HepG2 (cell line): ENCODE measurements at regions not wholly inside any gene's neighbourhood (a gene's known extent, or its start where the extent isn't known, plus 50 kb on each side); places are given as distances from the start of the nearest gene placed in this dataset.

ENCODE experiments used
- ATAC-seq: fragments of 200-7000 bp; cut with Tn5 transposase; 3 replicates; pipeline ENCODE4 v1.9.1; 2020; ENCODE audit warnings: mild to moderate bottlenecking, moderate library complexity
- BruUV-seq: library from RNA; stranded (reverse); fragments of 400-500 nt; replicated peaks from 2 replicates; lab custom pipeline; 2021; lab: Mats Ljungman, UMichigan
- CTCF ChIA-PET: fragments of 300-600 bp; formaldehyde crosslinking; extraction: SDS; loops from one replicate; lab custom pipeline; 2021; ENCODE audit warnings: low total read pairs, inconsistent platforms, low intra/inter-chr PET ratio; lab: Yijun Ruan, JAX
- POLR2A ChIA-PET: fragments of 350-600 bp; sonication (Branson Sonifier 250); formaldehyde crosslinking; loops from one replicate; lab custom pipeline; 2020; ENCODE audit warnings: antibody characterized with exemption, inconsistent platforms; lab: Yijun Ruan, JAX
- DNase-seq: peaks from one replicate; pipeline ENCODE4 v3.0.0-alpha.2; 2015; ENCODE audit warnings: low spot score
- FAIRE-seq: peaks from 3 replicates; lab custom pipeline; 2011; peaks lifted over from hg19 to GRCh38; lab: Jason Lieb, UNC
- H2AFZ ChIP-seq: one replicate; pipeline ENCODE4 v1.6.1; 2011; ENCODE audit warnings: low read length, inconsistent platforms
- H3K27ac ChIP-seq: fragments of 300-600 bp; 3 replicates; pipeline ENCODE4 v1.8.0; 2011; ENCODE audit warnings: mixed run types, mild to moderate bottlenecking, mixed read lengths, low read length, inconsistent platforms; ENCODE audit not compliant: insufficient read depth; ENCODE audit errors: extremely low read length
- H3K27me3 ChIP-seq, 2 experiments: fragments of 200-600 bp in 1 of 2; 2 replicates in 1 of 2; 3 replicates in 1 of 2; pipeline versions ENCODE4 v1.6.0 to v1.8.0; 2011; ENCODE audit warnings: low read length in 2 of 2, mild to moderate bottlenecking in 2 of 2, moderate library complexity in 2 of 2, inconsistent platforms in 1 of 2; ENCODE audit not compliant: insufficient read depth in 2 of 2, control insufficient read depth in 1 of 2
- H3K36me3 ChIP-seq, 2 experiments: fragments of 200-600 bp in 1 of 2; replicated peaks in 1 of 2; 2 replicates in 1 of 2; 3 replicates in 1 of 2; pipeline versions ENCODE4 v1.5.1 to v1.8.0; 2011; ENCODE audit warnings: low read length in 2 of 2, inconsistent platforms in 1 of 2; ENCODE audit not compliant: insufficient read depth in 2 of 2, control insufficient read depth in 1 of 2
- H3K4me1 ChIP-seq: 2 replicates; pipeline ENCODE4 v1.5.1; 2012; ENCODE audit warnings: low read length, inconsistent platforms; ENCODE audit not compliant: insufficient read depth
- H3K4me2 ChIP-seq: 2 replicates; pipeline ENCODE4 v1.6.0; 2011; ENCODE audit warnings: low read depth, low read length, inconsistent platforms
- H3K4me3 ChIP-seq, 3 experiments: fragments of 200-600 bp in 1 of 3; sonication (generic), shearing (Covaris generic) in 1 of 3; replicated peaks in 1 of 3; 2 replicates each; pipeline ENCODE4 v1.5.1; 2011 to 2016; ENCODE audit warnings: low read length in 3 of 3, inconsistent platforms in 2 of 3, low read depth in 2 of 3, mild to moderate bottlenecking in 2 of 3, control low read depth in 1 of 3, mixed read lengths in 1 of 3; ENCODE audit not compliant: insufficient read depth in 1 of 3
- H3K79me2 ChIP-seq: one replicate; pipeline ENCODE4 v1.6.1; 2011; ENCODE audit warnings: low read length, inconsistent platforms; ENCODE audit not compliant: insufficient read depth
- H3K9ac ChIP-seq: 2 replicates; pipeline ENCODE4 v1.6.0; 2011; ENCODE audit warnings: mild to moderate bottlenecking, low read depth, low read length, inconsistent platforms; ENCODE audit not compliant: insufficient read depth
- H3K9me3 ChIP-seq: 2 replicates; pipeline ENCODE4 v1.5.1; 2012; ENCODE audit warnings: mild to moderate bottlenecking, low read length
- H4K20me1 ChIP-seq: 2 replicates; pipeline ENCODE4 v1.6.0; 2011; ENCODE audit warnings: inconsistent platforms, mild to moderate bottlenecking, low read length, moderate library complexity; ENCODE audit not compliant: insufficient read depth
- CAMTA2 ChIP-seq: sonication (generic); formaldehyde crosslinking; IDR thresholded peaks from 2 replicates; pipeline ENCODE4 v1.4.0; 2020; ENCODE audit warnings: mild to moderate bottlenecking, missing genetic modification reagents, borderline replicate concordance
- NFATC3 ChIP-seq: sonication (generic); formaldehyde crosslinking; IDR thresholded peaks from 2 replicates; pipeline ENCODE4 v1.5.1; 2020; ENCODE audit warnings: mild to moderate bottlenecking, missing genetic modification reagents
- SIX1 ChIP-seq: sonication (generic); formaldehyde crosslinking; IDR thresholded peaks from 2 replicates; pipeline ENCODE4 v1.4.0; 2020; ENCODE audit warnings: missing genetic modification reagents, borderline replicate concordance
- SYNCRIP ChIP-seq: fragments of 200-400 bp; formaldehyde crosslinking; IDR thresholded peaks from 2 replicates; pipeline ENCODE4 v1.6.1; 2018; ENCODE audit warnings: mild to moderate bottlenecking, low read depth, low read length; ENCODE audit not compliant: insufficient read depth
- ZNF281 ChIP-seq: sonication (generic); formaldehyde crosslinking; IDR thresholded peaks from 2 replicates; pipeline ENCODE4 v1.4.0; 2020; ENCODE audit warnings: missing genetic modification reagents, borderline replicate concordance
- ZNF503 ChIP-seq: sonication (generic); formaldehyde crosslinking; IDR thresholded peaks from 2 replicates; pipeline ENCODE4 v1.4.0; 2020; ENCODE audit warnings: missing genetic modification reagents
- ZNF513 ChIP-seq: sonication (generic); formaldehyde crosslinking; conservative IDR thresholded peaks from 2 replicates; pipeline ENCODE4 v1.5.0; 2020; ENCODE audit warnings: missing genetic modification reagents
- ZNF543 ChIP-seq: sonication (generic); formaldehyde crosslinking; IDR thresholded peaks from 2 replicates; pipeline ENCODE4 v1.4.0; 2020; ENCODE audit warnings: mild to moderate bottlenecking, missing genetic modification reagents
- ZNF615 ChIP-seq: sonication (generic); formaldehyde crosslinking; IDR thresholded peaks from 2 replicates; pipeline ENCODE4 v1.5.0; 2020; ENCODE audit warnings: mild to moderate bottlenecking, missing genetic modification reagents, borderline replicate concordance
- ZNF639 ChIP-seq: conservative IDR thresholded peaks from 2 replicates; pipeline ENCODE4 v1.6.1; 2018; ENCODE audit warnings: missing genetic modification reagents
- ZNF788 ChIP-seq: sonication (generic); formaldehyde crosslinking; IDR thresholded peaks from 2 replicates; pipeline ENCODE4 v1.5.0; 2020; ENCODE audit warnings: mild to moderate bottlenecking, missing genetic modification reagents, borderline replicate concordance
- WGBS: methylation state at CpG from one replicate; pipeline ENCODE4 v1.1.6; 2017; ENCODE audit warnings: low lambda C conversion rate; 5-methylcytosine and 5-hydroxymethylcytosine counted together
- in situ Hi-C: cut with HindIII; loops from 2 replicates; pipeline ENCODE4 v1.10.0; 2017; ENCODE audit warnings: low pct_unique_long_range_greater_than_20kb; ENCODE audit not compliant: extremely low pct_ligation_motif_present
- intact Hi-C: fragments of 100-400 bp; cut with micrococcal nuclease; formaldehyde crosslinking; loops from one replicate; pipeline ENCODE4 v1.10.0; 2022; ENCODE audit not compliant: unreplicated experiment

- Histone ChIP-seq H3K4me2 (no peak overlapping the region), H3K36me3 (no peaks in the 10 kb centered on the region), H3K9me3 (no peaks in the 10 kb centered on the region), H2AFZ (no peak overlapping the region), H3K27me3 (peaks cover 0 to 7% of the 10 kb centered on the region in 2 experiments; a peak in 4 of 5 replicates), H3K9ac (no peak overlapping the region), H4K20me1 (no peaks in the 10 kb centered on the region), H3K4me1 (peaks cover 10% of the 10 kb centered on the region)
- no peak for DNase-seq
- WGBS = 30% methylated on average over 6 of the region's 9 CpGs
- no peak for FAIRE-seq
- intact Hi-C loops = no loop called here
- CTCF ChIA-PET = no interaction called here
- TF ChIP-seq ZNF281 (no peak), ZNF615 (CRISPR knock-in tag) (no peak), SIX1 (CRISPR knock-in tag) (no peak), CAMTA2 (CRISPR knock-in tag) (no peak), ZNF513 (CRISPR knock-in tag) (no peak), ZNF639 (CRISPR knock-in tag) (no peak), SYNCRIP (no peak), ZNF788 (no peak), ZNF543 (CRISPR knock-in tag) (no peak), ZNF503 (CRISPR knock-in tag) (no peak), NFATC3 (CRISPR knock-in tag) (no peak)
- TF ChIP-seq, all 625 proteins: peak for 0
- BruUV-seq = no TSS peak
- no peak overlapping the region for H3K27ac ChIP-seq
- POLR2A ChIA-PET = no interaction called here
- no peaks in the 10 kb centered on the region for H3K79me2 ChIP-seq
- ATAC-seq = no peak
- in situ Hi-C loops = no loop called here
- H3K4me3 ChIP-seq = no peak overlapping the region
Observed at GRCh38 chr10:130372866-130373265, 236.7 kb downstream of the GLRX3 start.
